Dedifferentiated amniotic fluid mesenchymal stem cell (primary cell): ENCODE measurements at regions not wholly inside any gene's neighbourhood (a gene's known extent, or its start where the extent isn't known, plus 50 kb on each side); places are given as distances from the start of the nearest gene placed in this dataset.
A peak's percentile ranks its signal among the peaks of the same experiment; 100 is the strongest.

Experiments used
- DNase-seq: peaks from one replicate; pipeline ENCODE4 v3.0.0-alpha.2; 2016; ENCODE audit errors: extremely low spot score

DNA sequence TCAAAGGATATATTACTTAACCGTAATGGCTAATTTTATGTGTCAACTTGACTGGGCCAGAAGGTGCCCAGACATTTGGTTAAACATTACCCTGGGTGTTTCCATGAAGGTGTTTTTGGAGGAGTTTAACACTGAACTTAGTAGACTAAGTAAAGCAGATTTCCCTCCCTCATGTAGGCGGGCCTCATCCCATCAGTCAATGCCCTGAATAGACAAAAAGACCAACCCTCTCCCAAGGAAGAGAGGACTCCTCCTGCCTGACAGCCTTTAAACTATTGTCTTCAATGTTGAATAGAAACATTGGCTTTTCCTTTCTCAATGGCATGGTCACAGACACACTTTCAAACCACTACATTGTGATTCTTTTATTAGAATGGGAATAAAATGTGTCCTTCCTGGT is 121.9 kb downstream of the SETD4 start:
- no peak for DNase-seq

DNA sequence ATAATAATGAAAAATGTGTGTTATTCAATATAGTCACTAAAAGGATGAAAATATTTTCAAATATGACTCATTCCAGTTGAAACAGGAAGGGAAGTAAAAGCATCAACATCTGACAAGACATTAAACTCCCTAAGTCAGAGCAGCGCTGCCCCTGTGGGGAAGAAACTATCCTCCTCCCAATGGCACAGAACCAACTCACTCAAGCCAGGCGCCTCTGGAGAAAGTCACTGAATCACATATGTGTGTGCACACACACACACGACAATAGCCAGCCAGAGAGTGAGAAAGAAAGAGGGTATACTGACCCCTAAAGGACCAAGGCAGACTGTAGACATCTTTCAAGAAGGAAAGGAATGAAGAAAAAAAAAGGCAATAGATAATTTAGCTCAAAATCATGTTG is 126.9 kb downstream of the SETD4 start:
- peak; percentile 82 for DNase-seq

DNA sequence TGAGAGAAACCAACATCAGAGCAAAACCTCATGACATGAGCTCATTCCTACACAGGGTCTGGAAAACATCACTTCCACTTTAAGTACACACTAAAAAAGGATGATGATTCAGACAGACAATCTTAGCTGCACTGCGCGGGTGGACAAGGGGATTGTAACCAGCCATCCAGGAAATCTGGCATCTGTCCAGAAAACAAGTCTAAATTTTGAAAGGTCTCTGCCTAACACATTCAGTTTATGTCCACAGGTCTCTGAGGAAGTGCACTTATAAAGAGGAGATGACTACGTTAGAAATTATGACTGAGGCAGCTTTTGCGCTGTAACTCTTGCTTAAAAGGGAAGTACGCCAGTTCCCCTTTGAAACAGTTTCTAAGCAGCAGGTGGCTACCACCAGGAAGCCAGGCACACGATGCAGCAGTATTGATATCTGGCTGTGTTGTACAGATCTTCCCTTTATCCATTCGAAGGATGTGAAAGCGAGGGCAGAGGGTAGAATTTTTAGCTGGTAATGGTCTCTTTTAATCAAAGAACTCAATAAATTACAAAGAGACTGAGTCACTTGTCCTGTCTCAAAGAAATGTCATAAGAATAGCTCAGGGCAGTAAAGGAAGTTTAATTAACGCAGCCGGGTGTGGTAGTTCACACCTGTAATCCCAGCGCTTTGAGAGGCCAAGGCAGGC is 128.0 kb downstream of the SETD4 start:
- peak; percentile 63 for DNase-seq

DNA sequence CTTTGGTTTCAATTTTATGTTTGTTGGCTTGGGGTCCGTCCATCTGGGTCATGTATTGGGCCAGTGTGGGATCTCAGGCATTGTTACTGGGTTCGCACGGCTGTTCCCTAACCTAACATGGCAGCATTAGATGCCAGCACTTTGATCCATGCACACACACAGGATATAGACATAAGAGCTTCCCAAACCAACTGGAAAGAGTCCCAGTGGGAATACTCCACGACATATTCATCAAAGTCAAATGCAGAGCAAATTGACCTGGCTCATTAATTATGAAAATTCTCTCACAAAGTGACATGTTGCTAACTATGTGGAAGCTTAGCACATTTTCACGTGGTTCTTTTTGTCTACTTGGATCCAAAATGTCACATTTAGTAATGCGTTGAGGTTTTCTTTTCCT is 130.4 kb downstream of the SETD4 start:
- DNase-seq, result no peak

DNA sequence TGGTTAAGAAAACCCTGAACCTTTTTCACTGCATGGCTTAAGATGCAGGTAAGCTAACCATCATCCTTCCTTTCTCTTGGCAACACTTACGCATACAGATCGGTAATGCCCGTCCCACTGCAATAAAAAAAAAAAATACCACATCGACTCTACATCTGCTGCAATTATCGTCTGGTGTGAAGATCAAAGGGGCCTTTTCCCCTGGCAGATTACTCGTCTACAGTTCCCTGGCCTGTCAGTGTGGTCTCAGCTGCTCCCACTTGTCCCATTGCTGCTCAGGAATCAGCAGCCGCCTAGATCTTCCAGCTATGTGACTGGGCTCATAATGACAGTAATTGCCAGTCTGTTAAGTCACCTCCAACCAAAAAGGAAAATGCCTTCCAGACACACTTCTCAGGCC is 133.1 kb downstream of the SETD4 start:
- no peak for DNase-seq

DNA sequence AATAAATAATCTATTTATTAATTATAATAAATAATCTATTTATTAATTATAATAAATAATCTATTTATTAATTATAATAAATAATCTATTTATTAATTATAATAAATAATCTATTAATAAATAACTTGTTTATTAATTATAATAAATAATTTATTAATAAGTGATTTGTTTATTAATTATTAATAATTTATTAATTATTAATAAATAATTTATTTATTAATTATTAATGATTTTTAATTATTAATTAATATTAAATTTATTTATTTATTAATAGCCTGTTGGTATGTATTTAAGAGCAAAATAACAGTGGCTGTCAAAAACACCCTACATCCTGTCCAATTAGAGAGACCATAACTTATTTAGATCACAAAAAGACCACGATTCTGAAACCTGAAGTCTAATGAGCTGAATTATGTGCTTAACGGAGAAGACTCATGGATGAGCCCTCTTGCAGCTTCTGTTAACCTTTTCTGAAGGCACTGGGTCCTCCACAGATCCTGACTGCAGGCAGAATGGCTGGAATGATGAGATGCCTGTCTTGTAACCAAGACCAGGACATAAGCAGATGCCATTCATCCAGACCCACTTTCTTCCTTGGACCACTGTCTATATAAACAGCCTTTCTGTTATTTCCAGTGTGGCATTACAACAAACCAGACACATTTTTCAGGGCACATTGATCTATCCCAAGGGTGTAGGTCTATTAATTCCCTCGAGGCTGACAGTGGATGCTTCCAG is 134.2 kb downstream of the SETD4 start:
- no peak for DNase-seq

DNA sequence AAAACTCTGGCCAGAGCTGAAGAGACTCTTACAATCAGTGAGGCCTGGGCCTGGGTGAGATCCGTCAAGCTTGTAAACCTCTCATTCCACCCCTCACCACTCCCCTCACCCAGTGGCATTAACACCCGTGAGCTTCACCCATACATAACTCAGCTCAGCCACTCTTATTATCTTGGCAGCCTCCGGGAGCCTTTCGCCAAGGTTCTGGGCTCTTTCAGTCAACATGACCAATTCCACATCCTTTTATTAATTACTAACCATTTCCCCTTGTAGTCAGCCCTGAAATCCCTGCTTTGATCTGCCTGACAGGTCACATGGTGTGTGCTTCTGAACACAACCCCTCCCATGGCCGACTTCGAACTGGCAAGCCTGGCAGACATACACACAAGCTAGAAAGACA is 134.8 kb downstream of the SETD4 start:
- no peak for DNase-seq

DNA sequence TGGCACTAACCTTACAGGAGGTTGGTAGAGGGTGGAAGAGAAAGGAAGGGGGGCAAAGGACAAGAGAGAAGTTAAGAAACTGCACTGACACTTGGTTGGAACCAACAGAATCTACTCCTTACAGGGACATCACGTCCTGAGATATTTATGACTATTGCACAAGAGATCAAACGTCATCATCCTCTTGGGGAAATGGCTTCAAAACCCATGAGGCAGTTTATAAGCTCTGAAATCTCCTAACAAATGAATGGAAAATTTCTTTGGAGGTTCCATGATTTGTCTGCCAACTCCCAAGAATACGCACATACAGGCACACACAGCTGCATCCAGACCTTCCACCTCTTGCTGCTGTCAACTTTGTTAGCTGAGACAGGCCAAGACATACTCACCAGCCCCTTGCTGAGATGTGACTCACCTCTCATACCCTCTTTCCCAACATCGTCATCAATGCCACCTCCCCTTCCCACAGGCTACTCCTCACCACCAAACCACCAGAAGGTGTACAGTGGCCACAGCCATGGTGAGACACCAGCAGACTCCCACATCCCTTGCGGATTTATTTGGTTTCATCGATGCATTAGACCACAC is 135.5 kb downstream of the SETD4 start:
- no peak for DNase-seq

DNA sequence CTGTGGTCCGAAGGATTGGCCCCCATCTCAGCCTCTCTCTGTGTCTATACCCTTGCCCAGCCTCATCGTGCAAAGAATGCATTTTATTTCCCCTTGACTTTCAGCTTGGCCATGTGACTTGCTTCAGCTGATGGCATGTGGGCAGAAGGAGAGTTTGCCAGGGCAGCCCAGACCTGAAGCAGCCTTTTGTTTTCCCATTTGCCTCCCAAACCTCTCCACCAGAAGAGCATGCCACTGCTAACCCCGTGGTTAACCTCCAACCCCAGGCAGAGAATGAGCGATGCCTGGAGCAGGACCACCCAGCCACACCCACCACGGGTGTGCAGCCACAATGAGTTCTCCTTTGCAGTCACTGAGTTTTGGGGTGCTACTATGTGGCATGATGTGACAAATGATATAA is 136.4 kb downstream of the SETD4 start:
- no peak for DNase-seq

DNA sequence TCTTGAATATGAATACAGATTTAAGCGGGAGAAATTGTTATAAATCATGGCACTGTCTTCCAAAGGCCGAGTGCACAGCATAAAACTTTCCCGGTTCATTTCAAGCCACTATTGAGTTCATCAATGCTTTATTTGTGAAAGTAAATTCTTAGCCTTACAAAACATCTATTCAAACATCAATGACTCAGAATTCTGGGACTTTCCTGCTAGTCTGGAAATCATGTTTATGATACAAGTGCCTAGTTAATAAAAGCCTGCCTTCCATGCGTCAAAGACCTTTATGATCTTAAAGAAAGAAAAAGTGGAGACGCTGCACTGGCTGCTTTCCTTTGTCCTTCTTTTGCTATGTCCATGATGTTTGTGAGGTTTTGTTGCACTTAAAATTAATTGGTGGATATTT is 137.7 kb downstream of the SETD4 start:
- DNase-seq, result no peak

DNA sequence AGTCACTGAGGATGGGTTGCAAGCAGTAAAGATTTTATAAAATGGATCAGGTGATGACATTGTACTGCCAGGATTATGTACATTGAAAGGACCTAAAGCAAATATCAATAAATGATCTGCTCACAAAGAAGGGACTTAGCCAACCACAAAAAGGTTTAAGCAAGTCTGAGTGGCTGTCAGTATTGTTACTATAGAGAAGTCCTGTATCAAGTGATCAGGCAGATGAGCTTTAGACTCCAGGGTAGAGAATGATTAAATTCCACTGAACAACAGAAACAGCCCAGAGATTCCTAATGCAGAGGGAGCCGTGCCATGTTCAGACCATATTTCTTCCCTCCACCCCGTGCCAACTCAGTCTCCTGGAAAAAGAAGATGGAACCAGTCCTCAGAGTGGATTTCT is 138.9 kb downstream of the SETD4 start:
- DNase-seq, result no peak

DNA sequence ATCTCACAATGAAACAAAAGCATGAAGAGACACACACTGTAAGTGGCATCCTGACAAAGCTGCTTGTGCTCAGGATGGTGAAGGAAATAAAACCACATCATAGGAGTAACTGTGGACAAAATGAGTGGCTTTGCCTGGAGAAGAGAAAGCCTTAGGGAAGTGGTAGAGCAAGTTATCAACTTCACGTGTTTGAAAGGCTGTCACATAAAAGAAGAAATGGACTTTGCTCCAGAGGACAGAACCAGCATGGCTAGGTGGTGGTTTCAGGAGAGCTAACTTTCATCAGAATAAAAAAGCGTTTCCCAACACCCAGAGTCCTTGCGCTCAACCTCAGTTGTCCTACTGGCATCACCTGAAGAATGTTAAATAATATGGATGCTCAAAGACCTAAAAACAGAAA is 139.9 kb downstream of the SETD4 start:
- no peak for DNase-seq

DNA sequence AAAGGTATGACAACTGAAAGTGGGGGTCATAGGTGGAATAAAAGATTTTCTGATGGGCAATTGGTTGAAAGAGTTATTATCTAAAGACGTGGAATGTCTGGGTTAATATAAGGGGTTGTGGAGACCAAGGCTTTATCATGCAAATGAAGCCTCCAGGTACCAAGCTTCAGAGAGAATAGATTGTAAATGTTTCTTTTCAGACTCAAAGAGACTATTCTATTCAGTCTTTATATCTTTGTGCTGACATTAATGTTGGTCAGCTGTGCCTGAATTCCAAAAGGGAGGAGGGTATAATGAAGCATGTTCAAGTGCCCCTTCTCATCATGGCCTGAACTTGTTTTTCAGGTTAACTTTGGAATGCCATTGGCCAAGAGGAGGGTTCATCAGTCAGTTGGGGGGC is 145.3 kb downstream of the SETD4 start:
- DNase-seq, result no peak

DNA sequence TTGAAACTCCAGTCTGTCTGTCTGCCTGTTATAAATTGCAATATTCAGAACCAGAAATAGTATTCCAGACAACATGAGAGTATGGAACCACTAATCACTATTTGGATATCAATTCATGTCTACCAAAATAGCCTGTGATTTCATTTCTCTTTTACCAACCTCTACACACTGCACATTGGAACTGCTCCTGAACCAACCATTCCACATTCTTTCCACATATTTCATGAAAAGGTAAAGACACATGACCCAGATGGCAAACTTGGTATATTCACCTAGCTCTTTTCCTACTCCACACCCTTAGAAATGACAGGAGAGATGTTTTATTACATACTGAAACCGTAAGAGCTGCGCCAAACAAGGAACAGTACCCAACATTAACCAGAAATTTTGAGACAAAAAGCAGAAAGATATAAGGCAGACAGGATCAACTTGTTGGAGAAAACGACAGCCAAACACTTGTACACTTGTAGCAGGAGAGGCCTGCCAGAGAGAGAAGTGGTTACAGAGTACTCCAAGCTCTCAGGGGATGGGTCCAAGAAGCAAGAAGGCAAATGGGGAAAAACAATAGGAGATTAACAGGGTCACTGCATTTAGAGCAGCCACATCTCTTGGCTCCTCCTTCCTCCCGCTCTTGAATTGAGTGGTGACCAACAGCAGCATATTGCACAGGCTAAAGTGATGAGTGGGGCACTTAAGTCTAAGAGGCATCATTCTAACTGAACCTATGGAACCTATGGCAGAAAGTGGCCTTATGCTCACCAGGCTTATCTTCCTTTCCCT is 148.7 kb downstream of the SETD4 start:
- no peak for DNase-seq

DNA sequence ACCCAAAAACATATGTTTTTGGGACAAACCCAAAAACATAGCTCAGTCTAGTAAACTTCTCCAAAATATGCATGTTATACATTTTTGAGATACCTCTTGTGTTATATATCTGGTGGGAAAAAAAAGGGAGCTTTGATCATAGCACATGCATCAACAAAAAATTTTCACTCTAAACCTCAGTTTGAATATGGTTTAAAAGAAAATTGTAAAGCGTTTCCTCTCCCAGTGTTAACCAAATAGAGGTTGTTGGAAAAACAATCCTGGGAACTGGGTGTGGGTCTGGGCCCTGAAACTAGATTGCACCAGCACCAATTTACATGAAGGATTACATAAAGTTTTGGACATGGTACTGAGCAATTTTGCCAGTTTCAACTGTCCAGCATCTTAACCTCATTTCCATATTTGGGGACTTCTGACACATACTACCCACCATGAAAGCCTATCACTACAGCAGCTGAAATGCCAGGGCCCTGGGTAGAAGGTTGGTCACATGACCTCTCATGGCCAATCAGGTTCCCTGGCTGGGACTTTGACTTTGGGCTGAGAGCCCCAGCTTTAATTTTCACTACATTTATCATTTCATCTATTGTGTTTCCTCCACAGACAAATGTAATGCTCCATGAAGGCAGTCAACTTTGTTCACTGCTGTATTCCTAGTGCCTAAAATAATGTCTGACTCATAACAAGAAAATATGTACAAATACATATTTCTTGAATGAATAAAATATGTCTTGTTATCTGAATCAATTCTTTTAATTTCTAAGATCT is 150.7 kb downstream of the SETD4 start:
- DNase-seq, result peak; percentile 40

DNA sequence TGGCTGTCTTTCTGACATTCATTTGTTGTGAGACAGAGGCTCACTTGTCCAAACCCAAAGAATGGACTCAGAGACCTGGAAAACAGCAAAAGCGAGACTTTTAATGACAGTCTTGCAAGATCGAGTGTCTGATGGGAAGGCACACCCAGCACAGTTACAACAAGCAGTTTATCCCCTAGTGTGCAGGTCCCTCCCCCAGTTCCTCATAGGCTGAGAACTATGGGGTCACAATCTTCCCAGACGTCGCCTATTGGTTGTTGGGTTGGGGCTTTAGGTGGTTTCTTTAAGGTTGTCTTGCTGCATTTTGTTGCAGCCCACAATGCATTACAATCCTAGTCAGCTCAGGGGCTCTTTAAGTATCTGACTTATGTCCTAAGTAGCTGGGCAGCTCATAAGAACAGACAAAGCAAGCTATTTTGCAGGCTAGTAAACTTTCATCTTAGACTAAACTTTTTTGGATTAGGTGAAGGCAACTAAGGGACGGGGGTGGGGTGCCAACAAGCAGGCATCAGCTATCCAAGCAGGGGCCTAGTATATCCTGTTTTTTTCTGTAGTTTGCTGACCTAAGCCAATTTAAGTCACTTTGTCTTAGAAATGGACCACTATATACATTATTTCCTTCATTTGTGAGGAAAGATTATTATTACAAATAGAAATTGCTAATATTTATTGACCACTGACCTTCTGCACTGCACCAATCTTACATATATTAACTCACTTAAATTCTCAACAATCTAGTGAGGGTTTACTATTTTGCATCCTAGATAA is 151.8 kb downstream of the SETD4 start:
- DNase-seq, result no peak

DNA sequence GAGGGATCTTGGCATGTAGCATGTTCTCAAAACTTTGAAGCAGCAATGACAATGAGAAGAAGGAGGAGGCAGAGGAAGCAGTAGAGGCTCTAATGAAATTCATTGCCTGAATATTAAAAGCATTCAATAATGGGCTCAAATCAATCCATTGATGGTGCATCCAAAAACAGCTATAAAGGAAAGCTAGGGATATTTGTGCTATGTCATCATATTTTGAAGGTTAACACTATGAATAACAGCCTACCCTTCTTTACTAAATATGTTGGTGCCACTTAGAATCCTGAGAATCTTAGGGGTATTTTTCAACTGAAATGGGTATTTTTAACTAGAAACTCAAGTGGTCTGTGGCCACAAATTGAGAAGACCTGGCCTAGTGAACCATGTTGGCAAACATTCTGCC is 153.7 kb downstream of the SETD4 start:
- DNase-seq, result no peak

DNA sequence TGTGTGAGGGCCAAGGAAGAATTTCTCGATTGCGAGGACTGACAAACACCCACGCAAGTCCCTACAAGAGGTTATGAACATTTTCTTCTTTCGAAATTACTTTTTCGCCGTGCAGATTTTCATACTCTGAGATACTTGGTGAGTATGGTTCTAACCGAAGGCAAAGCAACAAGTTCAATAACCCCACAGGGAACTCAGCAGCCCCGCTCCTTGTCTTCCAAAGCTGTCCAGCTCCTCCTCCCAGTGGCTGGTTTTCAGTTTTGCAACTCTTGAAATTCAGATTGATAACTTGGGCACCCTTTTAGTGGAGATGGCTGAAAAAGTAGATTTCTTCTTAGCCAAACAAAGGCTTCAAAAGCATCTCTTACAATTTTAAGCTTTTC is 154.4 kb downstream of the SETD4 start:
- no peak for DNase-seq

DNA sequence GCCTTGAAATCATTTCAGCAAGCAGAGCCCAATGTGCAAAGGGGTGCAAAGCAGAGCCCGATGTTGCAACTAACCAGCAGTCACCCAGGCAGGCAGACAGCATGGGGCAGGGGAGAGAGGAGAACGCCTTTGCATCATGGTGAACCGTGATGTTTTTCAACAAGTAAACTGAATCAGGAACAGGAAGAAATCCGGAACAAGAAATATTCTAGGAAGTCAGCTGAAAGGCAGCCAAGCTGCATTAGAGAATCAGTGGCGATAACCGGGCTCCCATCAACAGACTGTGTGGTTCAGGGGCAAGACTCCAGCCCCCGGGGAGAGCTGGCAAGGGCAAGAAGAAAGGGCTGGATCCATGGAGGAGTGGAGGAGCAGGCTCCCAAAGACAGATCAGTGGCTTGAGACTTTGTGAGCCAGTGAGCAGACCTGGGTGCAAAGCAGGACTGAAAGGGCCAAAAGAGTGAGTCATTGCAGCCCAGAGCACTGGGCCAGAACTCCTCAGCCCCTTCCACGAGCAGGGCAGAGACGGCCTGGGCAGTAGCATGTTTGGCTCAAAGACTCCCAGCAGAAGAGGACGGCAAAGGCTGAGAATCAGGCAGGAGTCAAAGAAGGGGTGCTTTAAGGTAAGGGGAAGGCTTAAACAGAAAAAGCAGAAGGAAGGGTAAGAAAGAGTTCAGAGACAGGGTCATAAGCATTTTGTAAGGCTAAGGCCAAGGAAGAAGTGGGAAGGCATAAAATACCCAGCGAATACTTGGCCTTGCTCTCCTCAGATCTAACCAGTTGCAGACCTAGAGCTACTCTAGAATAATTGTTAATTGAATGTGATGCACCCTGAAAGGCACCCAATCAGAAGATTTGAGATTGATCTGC is 155.0 kb downstream of the SETD4 start:
- no peak for DNase-seq

DNA sequence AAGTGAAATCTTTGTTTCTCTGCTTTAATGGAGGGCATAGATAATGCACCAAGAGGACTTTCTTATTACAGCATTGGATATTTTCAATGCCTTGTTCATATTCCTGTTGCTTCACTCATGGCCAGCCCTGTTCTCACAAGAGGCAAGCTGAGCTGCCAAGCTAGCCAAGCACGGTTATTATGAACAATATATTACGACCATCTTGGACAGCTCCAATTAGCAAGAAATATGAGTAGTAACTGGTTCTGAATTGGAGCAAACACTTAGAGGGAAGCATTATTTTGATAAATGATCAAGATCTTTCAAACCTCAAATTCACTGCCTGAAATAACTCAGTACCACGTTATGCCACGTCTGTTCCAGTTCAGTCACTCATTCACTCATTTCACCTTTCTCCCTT is 159.8 kb downstream of the SETD4 start:
- DNase-seq, result no peak
